ENCODE measurements at regions not wholly inside any gene's neighbourhood (a gene's known extent, or its start where the extent isn't known, plus 50 kb on each side); places are given as distances from the start of the nearest gene placed in this dataset.

GRCh38 chr2:38167968-38168350, 92.0 kb upstream of the CYP1B1 start:
- no peak for TF ChIP-seq CTCF (IDR thresholded peaks at IDR 0.05)
- TF ChIP-seq POLR2A (IDR thresholded peaks at IDR 0.05) = no peak

Data from Peyer's patch (tissue), 4 donors.